ENCODE measurements at regions not wholly inside any gene's neighbourhood (a gene's known extent, or its start where the extent isn't known, plus 50 kb on each side); places are given as distances from the start of the nearest gene placed in this dataset.

- TF ChIP-seq POLR2AphosphoS5 (IDR thresholded peaks at IDR 0.05) (no peak), POLR2A (IDR thresholded peaks at IDR 0.05) (no peak)
- TF ChIP-seq, protein P1, sequence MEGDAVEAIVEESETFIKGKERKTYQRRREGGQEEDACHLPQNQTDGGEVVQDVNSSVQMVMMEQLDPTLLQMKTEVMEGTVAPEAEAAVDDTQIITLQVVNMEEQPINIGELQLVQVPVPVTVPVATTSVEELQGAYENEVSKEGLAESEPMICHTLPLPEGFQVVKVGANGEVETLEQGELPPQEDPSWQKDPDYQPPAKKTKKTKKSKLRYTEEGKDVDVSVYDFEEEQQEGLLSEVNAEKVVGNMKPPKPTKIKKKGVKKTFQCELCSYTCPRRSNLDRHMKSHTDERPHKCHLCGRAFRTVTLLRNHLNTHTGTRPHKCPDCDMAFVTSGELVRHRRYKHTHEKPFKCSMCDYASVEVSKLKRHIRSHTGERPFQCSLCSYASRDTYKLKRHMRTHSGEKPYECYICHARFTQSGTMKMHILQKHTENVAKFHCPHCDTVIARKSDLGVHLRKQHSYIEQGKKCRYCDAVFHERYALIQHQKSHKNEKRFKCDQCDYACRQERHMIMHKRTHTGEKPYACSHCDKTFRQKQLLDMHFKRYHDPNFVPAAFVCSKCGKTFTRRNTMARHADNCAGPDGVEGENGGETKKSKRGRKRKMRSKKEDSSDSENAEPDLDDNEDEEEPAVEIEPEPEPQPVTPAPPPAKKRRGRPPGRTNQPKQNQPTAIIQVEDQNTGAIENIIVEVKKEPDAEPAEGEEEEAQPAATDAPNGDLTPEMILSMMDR (IDR thresholded peaks at IDR 0.05 in 8 of 11, conservative IDR thresholded peaks at IDR 0.05 in 3 of 11), result no peak
- Histone ChIP-seq H3K9me3 (peaks cover 0 to 21% (median 19%) of the 10 kb centered on the region in 8 donors), H3K27me3 (replicated peaks in 1 of 7) (peaks cover 0 to 54% (median 4%) of the 10 kb centered on the region in 7 donors), H3K4me3 (no peak overlapping the region), H3K27ac (no peak overlapping the region), H3K4me1 (no peaks in the 10 kb centered on the region), H3K36me3 (no peaks in the 10 kb centered on the region)
- no peak for DNase-seq
- intact Hi-C loops (cut with DNase I; ENCODE audit: low total_unique reads), result no loop called here
- WGBS, 5 donors, result 77 to 92% (median 78%) methylated on average over 6 of the region's 6 CpGs
Observed at GRCh38 chr1:20428841-20429240, 57.2 kb downstream of the CAMK2N1 start.

DNA sequence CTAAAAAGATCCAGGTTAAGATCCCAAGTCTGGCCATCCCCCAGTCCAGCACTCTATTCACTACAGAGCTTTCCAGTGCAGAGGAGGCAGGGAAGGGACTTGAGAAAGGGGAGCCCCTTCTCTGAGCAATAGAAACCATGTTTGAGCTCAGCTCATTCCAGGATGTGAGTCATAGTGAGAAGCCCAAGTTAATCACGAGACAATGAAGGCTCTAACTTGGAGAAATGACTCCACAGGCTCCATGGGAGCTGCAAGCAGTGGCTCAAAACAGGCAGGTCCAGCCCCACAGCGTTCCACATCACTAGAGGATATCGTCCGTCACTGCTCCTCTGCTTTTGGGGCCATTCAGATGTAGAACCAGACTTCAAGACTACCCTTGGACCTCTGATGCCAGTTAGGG lies 59.1 kb downstream of the CAMK2N1 start:
- TF ChIP-seq, protein P1 (IDR thresholded peaks at IDR 0.05 in 8 of 11, conservative IDR thresholded peaks at IDR 0.05 in 3 of 11), result no peak
- no peak for TF ChIP-seq POLR2A (IDR thresholded peaks at IDR 0.05)
- TF ChIP-seq POLR2AphosphoS5 (IDR thresholded peaks at IDR 0.05), result no peak
- 50 to 63% (median 55%) methylated on average over 4 of the region's 4 CpGs for WGBS, 5 donors
- Histone ChIP-seq H3K4me1 (no peaks in the 10 kb centered on the region), H3K27me3 (replicated peaks in 1 of 7) (peaks cover 0 to 40% (median 4%) of the 10 kb centered on the region in 7 donors), H3K9me3 (peaks cover 3 to 41% (median 38%) of the 10 kb centered on the region in 8 donors), H3K4me3 (no peak overlapping the region), H3K27ac (no peak overlapping the region), H3K36me3 (no peaks in the 10 kb centered on the region)
- no peak for DNase-seq
- intact Hi-C loops (cut with DNase I; ENCODE audit: low total_unique reads), result no loop called here

GRCh38 chr1:20426371-20426770 lies 59.6 kb downstream of the CAMK2N1 start:
- Histone ChIP-seq H3K36me3 (no peaks in the 10 kb centered on the region), H3K9me3 (peaks cover 3 to 46% (median 40%) of the 10 kb centered on the region in 8 donors), H3K27me3 (replicated peaks in 1 of 7) (peaks cover 0 to 38% (median 4%) of the 10 kb centered on the region in 7 donors), H3K4me3 (no peak overlapping the region), H3K4me1 (no peaks in the 10 kb centered on the region), H3K27ac (no peak overlapping the region)
- intact Hi-C loops (cut with DNase I; ENCODE audit: low total_unique reads), result no loop called here
- TF ChIP-seq POLR2A (IDR thresholded peaks at IDR 0.05) (no peak), POLR2AphosphoS5 (IDR thresholded peaks at IDR 0.05) (no peak)
- TF ChIP-seq, protein P1 (IDR thresholded peaks at IDR 0.05 in 8 of 11, conservative IDR thresholded peaks at IDR 0.05 in 3 of 11), result no peak
- 59 to 77% (median 67%) methylated on average over 4 of the region's 4 CpGs for WGBS, 5 donors
- DNase-seq, result no peak

GRCh38 chr1:20425622-20426021 lies 60.4 kb downstream of the CAMK2N1 start:
- Histone ChIP-seq H3K27me3 (replicated peaks in 1 of 7) (peaks cover 0 to 38% (median 4%) of the 10 kb centered on the region in 7 donors), H3K4me1 (no peaks in the 10 kb centered on the region), H3K9me3 (peaks cover 3 to 47% (median 40%) of the 10 kb centered on the region in 8 donors), H3K27ac (no peak overlapping the region), H3K4me3 (no peak overlapping the region), H3K36me3 (no peaks in the 10 kb centered on the region)
- WGBS, 5 donors, result 49 to 59% (median 55%) methylated on average over 2 of the region's 2 CpGs
- no peak for TF ChIP-seq POLR2A (IDR thresholded peaks at IDR 0.05)
- TF ChIP-seq, protein P1 (IDR thresholded peaks at IDR 0.05 in 8 of 11, conservative IDR thresholded peaks at IDR 0.05 in 3 of 11), result no peak
- TF ChIP-seq POLR2AphosphoS5 (IDR thresholded peaks at IDR 0.05), result no peak
- intact Hi-C loops (cut with DNase I; ENCODE audit: low total_unique reads), result no loop called here
- no peak for DNase-seq
